Mammary epithelial cell (primary cell): ENCODE measurements at regions not wholly inside any gene's neighbourhood (a gene's known extent, or its start where the extent isn't known, plus 50 kb on each side); places are given as distances from the start of the nearest gene placed in this dataset.
"Not testable (repeated sequence)": the region's sequence is repeated elsewhere in the genome, so short reads cannot be mapped to it uniquely, and the experiment has no call there.

Source experiments
- CTCF ChIP-seq, 2 donors: IDR thresholded peaks in 1 of 2; conservative IDR thresholded peaks in 1 of 2; 2 replicates each; pipeline ENCODE4 v1.5.1; 2011 to 2012; ENCODE audit warnings: inconsistent platforms in 2 of 2, low read length in 2 of 2, mild to moderate bottlenecking in 2 of 2, control low read depth in 1 of 2, low read depth in 1 of 2; ENCODE audit not compliant: insufficient read depth in 1 of 2; ENCODE audit errors: extremely low read depth in 1 of 2
- EZH2 ChIP-seq: IDR thresholded peaks from 2 replicates; pipeline ENCODE4 v1.6.1; 2012; ENCODE audit warnings: low read length, inconsistent platforms, borderline replicate concordance

- not testable (repeated sequence) for TF ChIP-seq CTCF (conservative IDR thresholded peaks at IDR 0.05 in 1 of 2, IDR thresholded peaks at IDR 0.05 in 1 of 2; ENCODE audit: extremely low read depth in 1 of 2, insufficient read depth in 1 of 2, low read depth in 1 of 2, low read length in 2 of 2); EZH2
Measured at GRCh38 chr5:178055536-178055935, 57.8 kb upstream of the N4BP3 start.
